ENCODE measurements at regions not wholly inside any gene's neighbourhood (a gene's known extent, or its start where the extent isn't known, plus 50 kb on each side); places are given as distances from the start of the nearest gene placed in this dataset.

DNA sequence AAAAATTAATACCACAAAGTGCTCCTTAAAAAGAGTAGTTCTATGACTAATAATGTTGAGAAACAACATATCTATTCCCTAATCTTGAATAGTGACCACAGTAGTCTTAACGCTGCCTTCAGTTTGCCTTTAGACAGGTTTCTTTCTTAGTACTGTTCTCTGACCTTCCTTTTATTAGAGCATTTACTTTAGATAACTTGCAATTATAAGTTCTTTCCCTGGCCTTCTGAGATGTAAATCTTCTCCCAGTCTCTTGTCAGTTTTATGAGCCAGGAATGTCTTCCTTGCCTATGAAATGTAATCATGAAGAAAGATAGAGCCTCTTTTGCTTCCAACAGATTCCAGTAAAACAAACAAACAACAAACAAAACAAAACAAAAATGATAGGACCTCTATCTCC, 1119.8 kb upstream of the LRRTM3 start:
- no CpG with 5 or more reads among the region's 1 CpG for WGBS (ENCODE audit: insufficient coverage)
- no peaks in the 10 kb centered on the region for H3K27me3 ChIP-seq (ENCODE audit: control insufficient read depth, insufficient read depth, low read length)
- no peaks in the 10 kb centered on the region for H3K4me1 ChIP-seq (ENCODE audit: control insufficient read depth, insufficient read depth, low read length)
- no peak overlapping the region for H3K27ac ChIP-seq (ENCODE audit: low read length)
- no peak overlapping the region for H3K4me3 ChIP-seq (ENCODE audit: low read length)
- no peaks in the 10 kb centered on the region for H3K9me3 ChIP-seq (replicated peaks; ENCODE audit: control insufficient read depth, low read depth, low read length)
- no peaks in the 10 kb centered on the region for H3K36me3 ChIP-seq (ENCODE audit: control insufficient read depth, insufficient read depth, low read length)
- no peak for DNase-seq

GRCh38 chr10:65808687-65809333, 1117.0 kb upstream of the LRRTM3 start:
- Histone ChIP-seq H3K27ac (ENCODE audit: low read length) (no peak overlapping the region), H3K27me3 (ENCODE audit: control insufficient read depth, insufficient read depth, low read length) (no peaks in the 10 kb centered on the region), H3K4me3 (ENCODE audit: low read length) (no peak overlapping the region), H3K4me1 (ENCODE audit: control insufficient read depth, insufficient read depth, low read length) (no peaks in the 10 kb centered on the region), H3K36me3 (ENCODE audit: control insufficient read depth, insufficient read depth, low read length) (no peaks in the 10 kb centered on the region), H3K9me3 (replicated peaks; ENCODE audit: control insufficient read depth, low read depth, low read length) (no peaks in the 10 kb centered on the region)
- WGBS (ENCODE audit: insufficient coverage), result no CpG with 5 or more reads among the region's 3 CpGs
- no peak for DNase-seq

DNA sequence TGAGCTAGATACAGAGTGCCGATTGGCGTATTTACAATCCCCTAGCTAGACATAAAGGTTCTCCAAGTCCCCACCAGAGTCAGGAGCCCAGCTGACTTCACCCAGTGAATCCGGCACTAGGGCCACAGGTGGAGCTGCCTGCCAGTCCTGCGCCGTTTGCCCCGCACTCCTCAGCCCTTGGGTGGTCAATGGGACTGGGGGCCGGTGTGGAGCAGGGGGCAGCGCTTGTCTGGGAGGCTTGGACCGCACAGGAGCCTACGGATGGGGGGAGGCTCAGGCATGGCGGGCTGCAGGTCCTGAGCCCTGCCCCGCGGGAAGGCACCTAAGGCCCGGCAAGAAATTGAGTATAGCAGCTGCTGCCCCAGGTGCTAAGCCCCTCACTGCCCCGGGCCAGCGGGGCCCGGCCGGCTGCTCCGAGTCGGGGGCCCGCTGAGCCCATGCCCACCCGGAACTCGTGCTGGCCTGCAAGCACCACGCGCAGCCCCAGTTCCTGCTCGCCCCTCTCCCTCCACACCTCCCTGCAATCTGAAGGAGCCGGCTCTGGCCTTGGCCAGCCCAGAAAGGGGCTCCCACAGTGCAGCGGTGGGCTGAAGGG, 1113.8 kb upstream of the LRRTM3 start:
- H3K36me3 ChIP-seq (ENCODE audit: control insufficient read depth, insufficient read depth, low read length), result no peaks in the 10 kb centered on the region
- no peaks in the 10 kb centered on the region for H3K27me3 ChIP-seq (ENCODE audit: control insufficient read depth, insufficient read depth, low read length)
- no peak overlapping the region for H3K4me3 ChIP-seq (ENCODE audit: low read length)
- DNase-seq, result no peak
- no peak overlapping the region for H3K27ac ChIP-seq (ENCODE audit: low read length)
- no peaks in the 10 kb centered on the region for H3K4me1 ChIP-seq (ENCODE audit: control insufficient read depth, insufficient read depth, low read length)
- 95% methylated on average over 19 of the region's 28 CpGs for WGBS (ENCODE audit: insufficient coverage)
- no peaks in the 10 kb centered on the region for H3K9me3 ChIP-seq (replicated peaks; ENCODE audit: control insufficient read depth, low read depth, low read length)

- no peak overlapping the region for H3K27ac ChIP-seq (ENCODE audit: low read length)
- no CpG with 5 or more reads among the region's 1 CpG for WGBS (ENCODE audit: insufficient coverage)
- H3K36me3 ChIP-seq (ENCODE audit: control insufficient read depth, insufficient read depth, low read length), result no peaks in the 10 kb centered on the region
- no peaks in the 10 kb centered on the region for H3K9me3 ChIP-seq (replicated peaks; ENCODE audit: control insufficient read depth, low read depth, low read length)
- H3K4me3 ChIP-seq (ENCODE audit: low read length), result no peak overlapping the region
- H3K27me3 ChIP-seq (ENCODE audit: control insufficient read depth, insufficient read depth, low read length), result no peaks in the 10 kb centered on the region
- H3K4me1 ChIP-seq (ENCODE audit: control insufficient read depth, insufficient read depth, low read length), result no peaks in the 10 kb centered on the region
- no peak for DNase-seq
Observed at GRCh38 chr10:65816536-65816935, 1109.3 kb upstream of the LRRTM3 start.

GRCh38 chr10:65818990-65819389, 1106.8 kb upstream of the LRRTM3 start:
- Histone ChIP-seq H3K4me1 (ENCODE audit: control insufficient read depth, insufficient read depth, low read length) (no peaks in the 10 kb centered on the region), H3K27me3 (ENCODE audit: control insufficient read depth, insufficient read depth, low read length) (no peaks in the 10 kb centered on the region), H3K9me3 (replicated peaks; ENCODE audit: control insufficient read depth, low read depth, low read length) (peaks cover 3% of the 10 kb centered on the region), H3K27ac (ENCODE audit: low read length) (no peak overlapping the region), H3K36me3 (ENCODE audit: control insufficient read depth, insufficient read depth, low read length) (no peaks in the 10 kb centered on the region), H3K4me3 (ENCODE audit: low read length) (no peak overlapping the region)
- no CpG with 5 or more reads among the region's 3 CpGs for WGBS (ENCODE audit: insufficient coverage)
- no peak for DNase-seq

DNA sequence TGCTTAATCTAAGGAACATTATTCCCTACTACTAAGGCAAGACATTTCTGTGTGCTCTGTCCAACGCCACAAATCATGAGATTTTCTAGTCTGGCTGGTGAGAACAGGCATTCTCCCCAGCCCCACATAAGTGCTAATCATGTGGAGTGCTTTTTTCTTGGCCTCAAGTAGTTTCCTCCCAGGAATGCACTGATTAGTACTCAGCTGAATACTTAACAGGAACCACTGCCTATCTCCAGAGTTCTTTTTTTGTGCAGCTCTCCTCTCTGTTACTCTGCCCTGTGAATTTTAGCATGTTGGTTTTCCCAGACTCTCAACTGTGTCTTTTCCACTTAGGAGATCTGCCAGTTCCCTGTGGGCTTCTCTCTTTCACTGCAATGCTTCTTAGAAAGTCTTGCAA, 1098.5 kb upstream of the LRRTM3 start:
- Histone ChIP-seq H3K27ac (ENCODE audit: low read length) (no peak overlapping the region), H3K9me3 (replicated peaks; ENCODE audit: control insufficient read depth, low read depth, low read length) (peaks cover 3% of the 10 kb centered on the region), H3K36me3 (ENCODE audit: control insufficient read depth, insufficient read depth, low read length) (no peaks in the 10 kb centered on the region), H3K27me3 (ENCODE audit: control insufficient read depth, insufficient read depth, low read length) (no peaks in the 10 kb centered on the region), H3K4me3 (ENCODE audit: low read length) (no peak overlapping the region), H3K4me1 (ENCODE audit: control insufficient read depth, insufficient read depth, low read length) (no peaks in the 10 kb centered on the region)
- WGBS (ENCODE audit: insufficient coverage), result 20% methylated on average over 1 of the region's 1 CpG
- DNase-seq, result peak; percentile 72

- H3K4me1 ChIP-seq (ENCODE audit: control insufficient read depth, insufficient read depth, low read length), result no peaks in the 10 kb centered on the region
- no peaks in the 10 kb centered on the region for H3K9me3 ChIP-seq (replicated peaks; ENCODE audit: control insufficient read depth, low read depth, low read length)
- no peaks in the 10 kb centered on the region for H3K36me3 ChIP-seq (ENCODE audit: control insufficient read depth, insufficient read depth, low read length)
- DNase-seq, result no peak
- H3K27ac ChIP-seq (ENCODE audit: low read length), result no peak overlapping the region
- H3K27me3 ChIP-seq (ENCODE audit: control insufficient read depth, insufficient read depth, low read length), result no peaks in the 10 kb centered on the region
- H3K4me3 ChIP-seq (ENCODE audit: low read length), result no peak overlapping the region
Observed at GRCh38 chr10:65838811-65839210, 1087.0 kb upstream of the LRRTM3 start.

- no peaks in the 10 kb centered on the region for H3K4me1 ChIP-seq (ENCODE audit: control insufficient read depth, insufficient read depth, low read length)
- H3K9me3 ChIP-seq (replicated peaks; ENCODE audit: control insufficient read depth, low read depth, low read length), result no peaks in the 10 kb centered on the region
- H3K36me3 ChIP-seq (ENCODE audit: control insufficient read depth, insufficient read depth, low read length), result no peaks in the 10 kb centered on the region
- DNase-seq, result no peak
- no peak overlapping the region for H3K27ac ChIP-seq (ENCODE audit: low read length)
- no peaks in the 10 kb centered on the region for H3K27me3 ChIP-seq (ENCODE audit: control insufficient read depth, insufficient read depth, low read length)
- no peak overlapping the region for H3K4me3 ChIP-seq (ENCODE audit: low read length)
- WGBS (ENCODE audit: insufficient coverage), result no CpG with 5 or more reads among the region's 3 CpGs
Observed at GRCh38 chr10:65843203-65843602, 1082.6 kb upstream of the LRRTM3 start.

DNA sequence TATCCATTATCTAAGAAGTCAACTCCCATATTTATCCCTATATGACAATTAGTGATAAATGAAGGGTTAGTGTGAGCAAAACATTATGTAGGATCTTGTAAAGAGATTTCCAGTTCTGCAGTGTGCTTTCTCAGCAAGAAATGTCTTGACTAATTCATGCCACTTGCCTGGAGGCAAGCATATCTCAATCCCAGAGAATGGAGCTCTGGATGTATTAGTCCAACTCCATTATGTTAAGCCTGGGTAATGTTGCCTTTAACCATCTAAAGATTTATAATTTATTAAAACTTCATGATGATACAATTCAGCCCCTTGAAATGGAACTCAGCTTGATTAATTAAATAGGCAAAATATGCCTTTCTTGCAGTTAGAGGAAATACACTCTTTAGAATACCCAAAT, 1079.9 kb upstream of the LRRTM3 start:
- Histone ChIP-seq H3K4me1 (ENCODE audit: control insufficient read depth, insufficient read depth, low read length) (no peaks in the 10 kb centered on the region), H3K36me3 (ENCODE audit: control insufficient read depth, insufficient read depth, low read length) (no peaks in the 10 kb centered on the region), H3K27me3 (ENCODE audit: control insufficient read depth, insufficient read depth, low read length) (no peaks in the 10 kb centered on the region), H3K4me3 (ENCODE audit: low read length) (no peak overlapping the region), H3K27ac (ENCODE audit: low read length) (no peak overlapping the region), H3K9me3 (replicated peaks; ENCODE audit: control insufficient read depth, low read depth, low read length) (no peaks in the 10 kb centered on the region)
- DNase-seq, result peak; percentile 13

DNA sequence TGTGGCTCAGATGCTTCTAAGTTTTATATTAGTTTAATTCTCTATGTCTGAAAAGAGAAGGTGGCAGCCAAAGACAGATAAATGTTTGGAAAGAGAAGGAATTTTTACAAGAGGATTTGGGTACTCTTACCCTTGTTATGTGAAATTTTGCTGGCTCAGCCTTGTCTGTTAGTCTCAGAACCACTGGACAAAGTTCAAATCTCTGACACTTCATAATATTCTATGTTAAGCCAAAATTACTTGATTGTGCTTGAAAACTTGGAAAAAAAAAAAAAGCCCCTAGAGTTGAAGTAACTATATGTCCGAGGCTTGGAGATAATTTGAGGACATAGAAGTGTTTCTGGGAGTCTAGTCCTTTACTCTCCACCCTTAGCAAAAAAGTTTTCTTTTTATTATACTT, 1079.3 kb upstream of the LRRTM3 start:
- DNase-seq, result peak; percentile 70
- no CpG with 5 or more reads among the region's 1 CpG for WGBS (ENCODE audit: insufficient coverage)
- H3K4me3 ChIP-seq (ENCODE audit: low read length), result no peak overlapping the region
- no peaks in the 10 kb centered on the region for H3K4me1 ChIP-seq (ENCODE audit: control insufficient read depth, insufficient read depth, low read length)
- H3K36me3 ChIP-seq (ENCODE audit: control insufficient read depth, insufficient read depth, low read length), result no peaks in the 10 kb centered on the region
- H3K9me3 ChIP-seq (replicated peaks; ENCODE audit: control insufficient read depth, low read depth, low read length), result no peaks in the 10 kb centered on the region
- peak overlapping the region; percentile 44 for H3K27ac ChIP-seq (ENCODE audit: low read length)
- H3K27me3 ChIP-seq (ENCODE audit: control insufficient read depth, insufficient read depth, low read length), result no peaks in the 10 kb centered on the region

GRCh38 chr10:65846949-65847348, 1078.9 kb upstream of the LRRTM3 start:
- no peaks in the 10 kb centered on the region for H3K27me3 ChIP-seq (ENCODE audit: control insufficient read depth, insufficient read depth, low read length)
- H3K9me3 ChIP-seq (replicated peaks; ENCODE audit: control insufficient read depth, low read depth, low read length), result no peaks in the 10 kb centered on the region
- no peaks in the 10 kb centered on the region for H3K4me1 ChIP-seq (ENCODE audit: control insufficient read depth, insufficient read depth, low read length)
- H3K4me3 ChIP-seq (ENCODE audit: low read length), result no peak overlapping the region
- WGBS (ENCODE audit: insufficient coverage), result 67% methylated on average over 1 of the region's 4 CpGs
- no peaks in the 10 kb centered on the region for H3K36me3 ChIP-seq (ENCODE audit: control insufficient read depth, insufficient read depth, low read length)
- DNase-seq, result no peak
- no peak overlapping the region for H3K27ac ChIP-seq (ENCODE audit: low read length)
